ENCODE measurements at regions not wholly inside any gene's neighbourhood (a gene's known extent, or its start where the extent isn't known, plus 50 kb on each side); places are given as distances from the start of the nearest gene placed in this dataset.
"Not testable (repeated sequence)": the region's sequence is repeated elsewhere in the genome, so short reads cannot be mapped to it uniquely, and the experiment has no call there.

GRCh38 chr1:144140243-144140642 is 168.5 kb upstream of the FAM72C start:
- ATAC-seq; DNase-seq; intact Hi-C loops (cut with DNase I, micrococcal nuclease): not testable (repeated sequence)

DNA sequence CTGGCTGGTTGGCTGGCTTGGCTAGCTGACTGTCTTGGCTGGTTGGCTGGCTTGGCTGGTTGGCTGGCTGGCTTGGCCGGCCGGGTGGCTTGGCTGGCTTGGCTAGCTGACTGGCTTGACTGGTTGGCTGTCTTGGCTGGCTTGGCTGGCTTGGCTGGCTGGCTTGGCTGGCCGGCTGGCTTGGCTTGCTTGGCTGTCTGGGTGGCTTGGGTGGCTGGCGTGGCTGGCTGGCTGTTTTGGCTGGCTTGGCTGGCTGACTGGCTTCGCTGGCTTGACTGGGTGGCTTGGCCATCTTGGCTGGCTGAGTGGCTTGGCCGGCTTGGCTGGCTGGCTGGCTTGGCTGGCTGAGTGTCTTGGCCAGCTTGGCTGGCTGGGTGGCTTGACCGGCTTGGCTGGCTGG is 133.2 kb upstream of the FAM72C start:
- DNase-seq, result peak in 1 of 2 donors; percentile 1
- ATAC-seq; intact Hi-C loops (cut with DNase I, micrococcal nuclease): not testable (repeated sequence)

DNA sequence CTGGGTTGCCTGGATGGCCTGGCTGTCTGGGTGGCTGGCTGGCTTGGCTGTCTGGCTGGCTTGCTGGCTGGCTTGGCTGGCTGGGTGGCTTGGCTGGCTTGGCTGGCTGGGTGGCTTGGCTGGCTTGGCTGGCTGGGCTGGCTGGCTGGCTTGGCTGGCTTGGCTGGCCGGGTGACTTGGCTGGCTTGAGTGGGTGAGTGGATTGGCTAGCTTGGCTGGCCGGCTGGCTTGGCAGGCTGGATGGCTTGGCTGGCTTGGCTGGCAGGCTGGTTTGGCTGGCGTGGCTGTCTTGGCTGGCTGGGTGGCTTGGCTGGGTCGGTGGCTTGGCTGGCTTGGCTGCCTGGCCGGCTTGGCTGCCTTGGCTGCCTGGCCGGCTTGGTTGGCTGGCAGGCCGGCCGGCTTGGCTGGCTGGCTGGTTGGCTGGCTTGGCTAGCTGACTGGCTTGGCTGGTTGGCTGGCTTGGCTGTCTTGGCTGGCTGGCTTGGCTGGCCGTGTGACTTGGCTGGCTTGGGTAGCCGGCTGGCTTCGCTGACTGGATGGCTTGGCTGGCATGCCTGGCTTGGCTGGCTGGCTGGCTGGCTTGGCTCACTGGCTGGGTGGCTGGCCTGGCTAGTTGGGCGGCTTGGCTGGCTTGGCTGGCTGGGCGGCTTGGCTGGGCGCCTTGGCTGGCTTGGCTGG is 132.4 kb upstream of the FAM72C start:
- intact Hi-C loops (cut with DNase I, micrococcal nuclease); ATAC-seq: not testable (repeated sequence)
- peak; percentile 21 to 66 for DNase-seq

DNA sequence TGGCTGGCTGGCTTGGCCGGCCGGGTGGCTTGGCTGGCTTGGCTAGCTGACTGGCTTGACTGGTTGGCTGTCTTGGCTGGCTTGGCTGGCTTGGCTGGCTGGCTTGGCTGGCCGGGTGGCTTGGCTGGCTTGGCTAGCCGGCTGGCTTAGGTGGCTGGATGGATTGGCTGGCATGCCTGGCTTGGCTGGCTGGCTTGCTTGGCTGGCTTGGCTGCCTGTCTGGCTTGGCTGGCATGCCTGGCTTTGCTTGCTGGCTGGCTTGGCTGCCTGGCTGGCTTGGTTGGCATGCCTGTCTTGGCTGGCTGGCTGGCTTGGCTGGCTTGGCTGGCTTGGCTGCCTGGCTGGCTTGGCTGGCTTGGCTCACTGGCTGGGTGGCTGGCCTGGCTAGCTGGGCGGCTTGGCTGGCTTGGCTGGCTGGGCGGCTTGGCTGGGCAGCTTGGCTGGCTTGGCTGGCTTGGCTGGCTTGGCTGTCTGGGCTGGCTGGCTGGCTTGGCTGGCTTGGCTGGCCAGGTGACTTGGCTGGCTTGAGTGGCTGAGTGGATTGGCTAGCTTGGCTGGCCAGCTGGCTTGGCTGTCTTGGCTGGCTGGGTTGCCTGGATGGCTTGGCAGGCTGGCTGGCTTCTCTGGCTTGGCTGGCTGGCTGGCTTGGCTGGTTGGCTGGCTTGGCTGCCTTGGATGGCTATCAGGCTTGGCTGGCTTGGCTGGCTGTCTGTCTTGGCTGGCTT is 131.5 kb upstream of the FAM72C start:
- ATAC-seq; intact Hi-C loops (cut with DNase I, micrococcal nuclease): not testable (repeated sequence)
- DNase-seq, result peak; percentile 23 to 73

DNA sequence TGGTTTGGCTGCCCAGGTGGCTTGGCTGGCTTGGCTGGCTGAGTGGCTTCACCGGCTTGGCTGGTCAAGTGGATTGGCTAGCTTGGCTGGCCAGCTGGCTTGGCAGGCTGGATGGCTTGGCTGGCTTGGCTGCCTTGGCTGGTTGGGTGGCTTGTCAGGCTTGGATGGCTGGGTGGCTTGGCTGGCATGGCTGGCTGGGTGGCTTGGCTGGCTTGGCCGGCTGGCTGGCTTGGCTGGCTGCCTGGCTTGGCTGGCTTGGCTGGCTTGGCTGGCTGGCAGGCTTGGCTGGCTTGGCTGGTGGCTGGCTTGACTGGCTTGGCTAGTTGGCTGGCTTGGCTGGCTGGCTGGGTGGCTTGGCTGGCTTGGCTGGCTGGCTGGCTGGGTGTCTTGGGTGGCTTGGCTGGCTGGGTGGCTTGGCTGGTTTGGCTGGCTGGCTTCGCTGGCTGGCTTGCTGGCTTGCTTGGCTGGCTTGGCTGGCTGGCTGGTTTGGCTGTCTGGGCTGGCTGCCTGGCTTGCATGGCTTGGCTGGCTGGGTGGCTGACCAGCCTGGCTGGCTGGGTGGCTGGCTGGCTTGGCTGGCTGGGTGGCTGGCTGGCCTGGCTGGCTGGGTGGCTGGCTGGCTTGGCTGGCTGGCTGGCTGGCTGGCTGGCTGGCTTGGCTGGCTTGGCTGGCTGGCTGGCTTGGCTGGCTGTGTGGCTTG is 130.4 kb upstream of the FAM72C start:
- peak; percentile 5 to 35 for DNase-seq
- ATAC-seq; intact Hi-C loops (cut with DNase I, micrococcal nuclease): not testable (repeated sequence)

DNA sequence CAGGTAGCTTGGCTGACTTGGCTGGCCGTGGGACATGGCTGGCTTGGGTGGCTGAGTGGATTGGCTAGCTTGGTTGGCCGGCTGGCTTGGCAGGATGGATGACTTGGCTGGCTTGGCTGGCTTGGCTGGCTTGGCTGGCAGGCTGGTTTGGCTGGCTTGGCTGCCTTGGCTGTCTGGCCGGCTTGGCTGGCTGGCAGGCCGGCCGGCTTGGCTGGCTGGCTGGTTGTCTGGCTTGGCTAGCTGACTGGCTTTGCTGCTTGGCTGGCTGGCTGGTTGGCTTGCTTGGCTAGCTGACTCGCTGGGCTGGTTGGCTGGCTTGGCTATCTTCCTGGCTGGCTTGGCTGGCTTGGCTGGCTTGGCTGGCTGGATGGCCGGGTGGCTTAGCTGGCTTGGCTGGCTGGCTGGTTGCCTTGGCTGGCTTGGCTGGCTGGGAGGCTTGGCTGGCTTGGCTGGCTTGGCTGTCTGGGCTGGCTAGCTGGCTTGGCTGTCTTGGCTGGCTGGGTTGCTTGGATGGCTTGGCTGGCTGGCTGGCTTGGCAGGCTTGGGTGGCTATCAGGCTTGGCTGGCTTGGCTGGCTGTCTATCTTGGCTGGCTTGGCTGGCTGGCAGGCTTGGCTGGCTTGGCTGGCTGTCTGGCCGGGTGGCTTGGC is 129.7 kb upstream of the FAM72C start:
- no peak for ATAC-seq
- intact Hi-C loops (cut with DNase I, micrococcal nuclease), result no loop called here
- peak; percentile 5 to 29 for DNase-seq

DNA sequence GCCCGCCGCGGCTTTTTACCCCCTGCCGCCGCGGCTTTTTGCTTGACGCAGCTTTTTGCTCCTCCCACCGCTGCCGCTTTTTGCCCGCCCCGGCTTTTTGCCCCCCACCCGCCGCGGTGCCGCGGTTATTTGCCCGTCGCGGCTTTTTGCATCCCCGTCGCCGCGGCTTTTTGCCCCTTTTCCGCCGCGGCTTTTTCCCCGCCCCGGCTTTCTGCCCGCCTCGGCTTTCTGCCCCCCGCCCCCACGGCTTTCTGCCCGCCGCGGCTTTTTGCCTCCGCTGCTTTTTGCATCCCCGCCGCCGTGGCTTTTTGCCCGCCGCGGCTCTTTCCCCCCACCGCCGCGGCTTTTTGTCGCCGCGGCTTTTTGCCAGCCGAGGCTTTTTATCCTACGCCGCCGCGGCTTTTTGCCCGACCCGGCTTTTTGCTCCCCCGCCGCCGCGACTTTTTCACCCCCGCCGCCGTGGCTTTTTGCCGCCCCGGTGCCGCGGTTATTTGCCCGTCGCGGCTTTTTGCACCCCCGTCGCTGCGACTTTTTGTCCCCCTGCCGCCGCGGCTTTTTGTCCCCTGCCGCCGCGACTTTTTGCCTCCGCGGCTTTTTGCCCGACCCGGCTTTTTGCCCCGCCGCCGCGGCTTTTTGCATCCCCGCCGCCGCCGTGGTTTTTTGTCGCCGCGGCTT is 105.5 kb upstream of the FAM72C start:
- DNase-seq, result peak in 1 of 2 donors; percentile 18
- intact Hi-C loops (cut with DNase I, micrococcal nuclease); ATAC-seq: not testable (repeated sequence)

DNA sequence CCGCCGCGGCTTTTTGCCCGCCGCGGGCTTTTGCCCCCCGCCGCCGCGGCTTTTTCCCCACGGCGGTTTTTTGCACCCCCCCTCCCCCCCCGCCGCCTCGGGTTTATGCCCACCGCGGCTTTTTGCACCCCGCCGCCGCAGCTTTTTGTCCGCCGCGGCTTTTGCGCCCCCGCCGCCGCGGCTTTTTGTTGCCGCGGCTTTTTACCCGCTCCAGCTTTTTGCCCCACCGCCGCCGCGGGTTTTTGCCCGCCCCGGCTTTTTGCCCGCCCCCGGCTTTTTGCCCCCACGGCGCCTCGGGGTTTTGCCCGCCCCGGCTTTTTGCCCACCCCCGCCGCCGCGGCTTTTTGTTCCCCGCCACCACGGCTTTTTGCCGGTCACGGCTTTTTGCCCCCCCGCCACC is 104.9 kb upstream of the FAM72C start:
- DNase-seq; ATAC-seq; intact Hi-C loops (cut with DNase I, micrococcal nuclease): not testable (repeated sequence)

DNA sequence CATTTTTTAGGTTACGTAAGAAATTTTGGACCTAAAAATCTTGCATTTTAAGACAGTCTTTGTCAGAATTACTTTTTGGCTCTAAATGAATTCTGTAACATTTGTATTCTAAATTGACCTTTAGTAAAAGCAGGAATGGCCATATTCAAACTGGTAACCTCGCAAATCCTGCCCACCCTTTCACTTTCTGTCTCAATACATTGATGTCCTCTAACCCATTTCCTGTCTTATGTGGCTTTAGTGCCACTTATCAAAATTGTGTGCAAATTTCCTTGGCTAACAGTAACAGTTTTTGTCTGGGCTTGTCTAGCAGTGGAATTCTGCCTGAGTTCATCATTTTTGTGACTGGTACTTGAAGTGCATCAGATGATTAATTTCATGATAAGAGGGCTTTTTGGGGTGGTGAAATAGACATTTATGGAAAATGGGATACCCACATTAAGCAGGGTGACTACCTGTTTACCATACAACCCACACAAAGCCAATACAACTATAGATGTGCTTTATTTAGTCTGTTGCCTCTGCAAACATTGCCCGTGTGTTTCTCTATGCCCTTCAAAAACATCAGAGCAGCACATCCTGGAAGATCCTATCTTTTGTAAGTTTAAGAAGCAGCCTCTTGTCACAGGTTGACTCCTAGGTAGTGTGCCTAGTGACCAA is 98.7 kb upstream of the FAM72C start:
- DNase-seq; ATAC-seq; intact Hi-C loops (cut with DNase I, micrococcal nuclease): not testable (repeated sequence)

GRCh38 chr1:144067042-144067441 is 95.3 kb upstream of the FAM72C start:
- DNase-seq; ATAC-seq; intact Hi-C loops (cut with DNase I, micrococcal nuclease): not testable (repeated sequence)

DNA sequence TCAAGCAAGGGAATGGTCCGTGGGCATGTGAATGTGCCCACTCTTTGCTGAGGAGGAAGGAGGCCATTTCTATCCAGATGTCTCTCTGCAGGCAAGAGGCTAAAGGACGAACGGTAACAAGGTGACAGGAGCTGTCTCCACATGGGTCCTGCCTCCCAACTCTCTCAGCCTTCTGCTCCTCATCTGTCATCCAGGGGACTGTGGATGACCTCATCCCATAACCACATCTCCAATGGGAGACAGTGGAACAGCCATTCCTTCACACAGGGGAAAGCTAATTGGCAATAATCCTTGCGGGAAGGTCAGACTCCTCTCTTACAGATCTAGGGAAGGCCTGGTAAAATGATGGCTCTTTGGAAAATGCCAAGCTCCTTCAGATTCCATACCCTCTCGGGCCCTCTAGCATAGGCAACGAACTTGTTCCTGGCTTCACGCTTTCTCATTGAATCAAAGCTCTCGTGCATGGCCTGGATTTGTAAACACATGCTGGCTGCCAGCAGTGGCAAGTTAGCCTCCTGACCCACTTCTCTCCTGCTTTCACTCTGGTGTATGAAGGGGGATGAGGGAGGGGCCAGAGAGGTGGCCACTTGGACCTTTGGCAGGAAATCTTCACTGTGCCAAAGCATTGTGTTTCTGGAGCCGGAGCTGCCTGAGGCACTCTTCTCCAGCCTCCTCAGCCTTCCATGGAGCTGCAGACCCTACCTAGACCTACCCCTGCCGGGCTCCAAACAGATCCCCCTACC is 94.5 kb upstream of the FAM72C start:
- DNase-seq; ATAC-seq; intact Hi-C loops (cut with DNase I, micrococcal nuclease): not testable (repeated sequence)

DNA sequence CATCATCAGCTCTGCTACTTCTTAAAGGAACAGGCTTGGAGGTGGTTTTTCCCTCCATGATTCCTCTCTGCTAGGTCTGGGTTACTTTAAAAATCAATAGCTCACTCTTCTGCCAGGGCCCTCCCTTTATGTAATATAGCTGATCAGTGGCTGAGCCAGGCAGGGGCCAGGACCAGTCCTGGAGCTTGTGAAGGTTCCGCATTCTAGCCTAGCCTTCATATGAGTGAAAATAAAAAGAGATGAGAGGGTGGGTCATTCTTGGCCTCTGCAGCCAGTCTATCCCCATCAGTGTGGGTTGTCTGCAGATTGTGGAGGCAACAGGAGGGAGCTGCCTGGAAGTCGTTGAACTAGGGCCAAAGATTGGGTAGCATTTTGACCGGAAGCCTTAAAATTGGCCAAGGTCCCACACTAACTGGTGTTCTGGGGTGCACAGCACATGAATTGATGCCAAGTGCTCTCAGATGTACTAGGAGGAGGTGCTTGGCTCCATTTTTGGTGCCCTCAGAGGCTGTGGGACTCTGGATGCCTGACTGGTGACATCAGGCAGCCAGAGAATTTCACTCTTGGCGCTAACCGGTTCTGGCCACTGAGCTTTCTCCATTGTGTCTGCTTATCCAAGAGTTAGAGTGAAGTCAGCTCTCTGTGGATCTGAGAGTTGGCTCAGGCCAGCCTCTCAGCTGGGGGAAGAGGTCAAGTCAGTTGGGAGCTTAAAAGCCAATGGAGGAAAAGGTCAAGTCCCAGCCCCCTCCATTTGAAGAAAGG is 93.7 kb upstream of the FAM72C start:
- intact Hi-C loops (cut with DNase I, micrococcal nuclease); DNase-seq; ATAC-seq: not testable (repeated sequence)

DNA sequence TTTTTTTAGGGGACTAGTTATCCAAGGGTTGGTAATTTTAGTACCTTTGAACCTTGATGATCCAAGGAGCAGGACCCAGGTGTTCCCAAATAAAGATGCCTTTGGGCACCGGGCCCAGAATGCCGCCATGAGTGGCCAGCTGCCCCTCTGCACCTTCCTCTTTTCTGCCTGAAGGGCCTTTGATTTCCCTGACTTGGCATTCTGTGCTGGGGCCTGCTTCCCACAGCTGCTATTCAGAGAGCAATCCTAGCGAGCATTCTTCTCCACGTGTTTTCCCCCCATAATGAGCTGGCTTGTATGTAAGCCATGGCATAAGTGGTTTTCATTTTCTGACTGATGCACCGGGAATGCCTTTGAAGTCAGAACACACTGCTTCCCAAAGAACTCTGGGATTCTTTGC is 77.6 kb upstream of the FAM72C start:
- ATAC-seq; DNase-seq; intact Hi-C loops (cut with DNase I, micrococcal nuclease): not testable (repeated sequence)

- ATAC-seq; DNase-seq; intact Hi-C loops (cut with DNase I, micrococcal nuclease): not testable (repeated sequence)
Measured at GRCh38 chr1:144046645-144047044, 74.9 kb upstream of the FAM72C start.

DNA sequence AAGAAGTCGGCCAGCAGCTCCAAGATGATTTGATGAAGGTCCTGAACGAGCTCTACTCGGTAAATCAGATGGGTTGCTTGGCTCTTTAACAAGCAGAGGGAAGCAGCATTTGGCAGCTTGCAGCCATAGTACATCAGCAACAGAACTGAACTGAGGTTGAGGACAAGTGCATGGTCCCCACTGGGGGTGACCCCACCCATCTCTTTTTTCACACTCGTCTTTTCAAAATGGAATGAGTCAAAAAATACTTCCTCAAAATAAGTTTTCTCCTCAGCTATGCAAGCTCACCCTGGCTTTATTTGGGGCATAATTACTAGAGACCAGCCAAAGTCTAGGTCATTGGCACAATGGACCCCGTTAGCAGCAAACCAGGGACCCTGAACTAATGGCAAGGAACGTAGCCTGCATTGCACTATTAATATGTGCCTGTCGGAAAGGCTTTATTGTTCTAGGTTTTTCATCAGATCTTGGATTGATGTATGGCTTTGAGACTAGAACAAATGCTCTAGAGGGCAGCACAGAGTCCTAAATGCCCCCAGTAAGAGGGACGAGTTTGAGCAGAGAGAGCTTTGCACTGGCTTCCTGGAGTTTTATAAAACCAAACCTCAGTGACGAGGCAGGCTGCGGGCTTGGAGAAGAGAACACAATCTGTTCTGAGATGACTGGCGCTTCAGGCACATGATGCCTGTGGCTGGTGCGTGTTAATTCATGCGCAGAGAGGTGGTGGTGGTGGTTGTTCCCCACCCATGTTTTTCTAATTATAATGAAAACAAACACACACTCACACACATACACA is 74.2 kb upstream of the FAM72C start:
- intact Hi-C loops (cut with DNase I, micrococcal nuclease); ATAC-seq; DNase-seq: not testable (repeated sequence)

DNA sequence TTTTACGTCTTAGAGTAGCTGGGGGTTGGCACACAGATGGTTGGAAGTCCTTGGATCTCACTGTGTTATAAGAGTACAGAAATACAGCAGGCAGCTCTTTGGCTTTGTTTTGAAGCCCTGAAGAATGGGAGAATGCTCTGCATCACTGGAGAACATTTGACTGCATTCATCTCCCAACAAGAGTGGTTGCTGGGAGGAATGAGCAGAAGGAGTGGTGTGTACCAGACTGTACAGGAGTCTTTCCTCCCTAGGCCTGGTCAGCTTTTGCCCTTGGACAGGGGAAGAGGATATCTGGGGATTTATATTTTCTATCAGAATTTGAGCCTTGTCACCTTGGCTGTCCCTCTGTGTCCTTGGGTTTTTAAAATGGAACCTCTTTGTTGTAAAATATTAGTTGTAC is 70.5 kb upstream of the FAM72C start:
- intact Hi-C loops (cut with DNase I, micrococcal nuclease); ATAC-seq; DNase-seq: not testable (repeated sequence)

All from left colon (tissue), 2 donors.